ENCODE measurements at regions not wholly inside any gene's neighbourhood (a gene's known extent, or its start where the extent isn't known, plus 50 kb on each side); places are given as distances from the start of the nearest gene placed in this dataset.

DNA sequence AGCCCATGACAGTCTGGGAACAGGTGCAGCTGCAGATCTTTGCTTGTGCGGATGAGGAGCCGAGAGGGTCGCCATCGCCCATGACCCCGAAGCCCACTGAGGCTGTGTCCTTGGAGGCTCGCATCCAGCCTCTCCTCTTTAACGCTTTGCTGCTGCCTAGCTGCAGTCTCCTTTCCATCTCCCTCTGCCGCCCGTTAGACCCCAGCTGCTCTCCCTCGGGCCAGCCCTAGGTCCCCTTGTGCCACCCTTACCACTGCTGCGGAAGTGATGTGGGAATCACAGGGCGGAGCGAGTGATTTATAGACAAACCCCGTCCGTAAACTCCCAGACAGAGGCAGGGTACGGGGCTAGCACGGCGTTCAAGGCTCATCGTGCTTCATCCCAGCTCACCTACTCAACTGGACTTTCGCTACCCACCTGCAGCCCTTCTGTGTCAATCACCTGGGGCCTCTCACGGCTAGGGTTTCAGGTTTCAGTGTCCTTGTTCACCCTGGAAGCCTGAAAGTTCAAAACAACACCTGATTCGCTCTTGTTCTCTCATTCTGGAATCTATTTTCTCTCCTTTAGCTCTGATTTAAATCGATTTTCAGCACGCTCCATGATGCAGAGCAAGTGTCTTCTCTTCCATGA is 76.1 kb downstream of the PAX1 start:
- H3K4ac ChIP-seq (replicated peaks; ENCODE audit: insufficient read length, low read depth, low read length): no peak overlapping the region
- DNase-seq (ENCODE audit: low read depth in 1 of 2, low spot score in 2 of 2) (no peak), FAIRE-seq (no peak)
- CTCF ChIA-PET (ENCODE audit: partially characterized antibody): interaction anchor here (0.8 to 1.4 kb wide), 4 partner anchors 10 to 28 kb away, joined by 3 to 5 read pairs (median 4); no protein-coding TSS in a partner anchor
- no peak overlapping the region for H3K4me3 ChIP-seq (ENCODE audit: extremely low read depth in 1 of 4, insufficient read depth in 2 of 4, low read depth in 3 of 4, low read length in 4 of 4)
- no peaks in the 10 kb centered on the region for H3K36me3 ChIP-seq (ENCODE audit: control insufficient read depth in 2 of 4, insufficient read depth in 4 of 4, low read length in 3 of 4)
- no peak overlapping the region for H3K56ac ChIP-seq (replicated peaks; ENCODE audit: insufficient read length, low read depth, low read length)
- H4K5ac ChIP-seq (ENCODE audit: insufficient read length, low read depth, low read length): no peak overlapping the region
- no peak overlapping the region for H4K91ac ChIP-seq (replicated peaks; ENCODE audit: insufficient read length, low read length)
- no peaks in the 10 kb centered on the region; a peak in 4 of 7 replicates for H3K4me1 ChIP-seq (replicated peaks in 1 of 4; ENCODE audit: control insufficient read depth in 3 of 4, insufficient read depth in 4 of 4, low read length in 3 of 4)
- no peak overlapping the region for H3K23ac ChIP-seq (ENCODE audit: insufficient read length)
- POLR2A ChIA-PET (ENCODE audit: partially characterized antibody): interaction anchor here (0.6 kb wide), 1 partner anchor 13 kb away, joined by 3 read pairs; no protein-coding TSS in a partner anchor
- H4K20me1 ChIP-seq (replicated peaks in 1 of 2; ENCODE audit: control insufficient read depth in 1 of 2, insufficient read depth in 2 of 2, low read length in 2 of 2): no peaks in the 10 kb centered on the region
- no peak overlapping the region for H2BK20ac ChIP-seq (ENCODE audit: low read length)
- no peaks in the 10 kb centered on the region for H3K9me3 ChIP-seq (ENCODE audit: insufficient read depth in 2 of 2, low read depth in 1 of 2, low read length in 1 of 2)
- no peaks in the 10 kb centered on the region for H3K79me2 ChIP-seq (ENCODE audit: control insufficient read depth in 1 of 2, insufficient read depth in 2 of 2, low read length in 2 of 2)
- no peaks in the 10 kb centered on the region for H3K79me1 ChIP-seq (ENCODE audit: low read depth, low read length)
- peak overlapping the region; percentile 70; the same call in 1 of the 2 replicates for H2AFZ ChIP-seq (ENCODE audit: low read length)
- H2BK5ac ChIP-seq (ENCODE audit: low read depth, low read length): no peak overlapping the region
- H3K14ac ChIP-seq (ENCODE audit: insufficient read length): no peak overlapping the region
- TF ChIP-seq CBX8 (IDR thresholded peaks at IDR 0.05; ENCODE audit: borderline replicate concordance, low read depth, low read length): no peak
- 0 out of 2 replicates have a peak, but pooled peaks have one; percentile 7 for TF ChIP-seq SIX5 (IDR thresholded peaks at IDR 0.05; ENCODE audit: low read depth, low read length)
- no peaks in the 10 kb centered on the region for H3K27me3 ChIP-seq (replicated peaks in 1 of 4; ENCODE audit: control insufficient read depth in 3 of 4, extremely low read depth in 1 of 4, insufficient read depth in 3 of 4, low read length in 3 of 4)
- H3K23me2 ChIP-seq (ENCODE audit: low read depth, low read length): no peaks in the 10 kb centered on the region
- 82% methylated on average over 24 of the region's 24 CpGs; no CpG with 5 or more reads in 1 of the 2 experiments for WGBS, 2 experiments (ENCODE audit: extremely low coverage in 1 of 2, insufficient coverage in 1 of 2, insufficient read length in 1 of 2, insufficient replicate concordance in 2 of 2, low coverage in 1 of 2, low lambda C conversion rate in 2 of 2, missing lambda C conversion rate in 1 of 2)
- H3K9ac ChIP-seq (replicated peaks in 1 of 4; ENCODE audit: extremely low read depth in 1 of 4, low read depth in 3 of 4, low read length in 3 of 4): no peak overlapping the region
- no peak overlapping the region for H3K27ac ChIP-seq (ENCODE audit: low read depth, low read length)
- no peak overlapping the region for H2BK120ac ChIP-seq (replicated peaks; ENCODE audit: low read depth, low read length)
- H2AK5ac ChIP-seq (ENCODE audit: low read depth, low read length): no peak overlapping the region
- no peak overlapping the region for H2BK12ac ChIP-seq (ENCODE audit: low read depth, low read length)
- H2BK15ac ChIP-seq (ENCODE audit: low read length): no peak overlapping the region
- H3K4me2 ChIP-seq (ENCODE audit: insufficient read depth in 1 of 2, low read depth in 2 of 2, low read length in 2 of 2): peak overlapping the region; percentile 13 to 35; a peak in 2 of 4 replicates
- no peak overlapping the region; the same call in 1 of the 2 replicates for H4K8ac ChIP-seq (ENCODE audit: extremely low read depth, insufficient read depth, low read length)
- no peak overlapping the region for H3K18ac ChIP-seq (ENCODE audit: extremely low read depth, low read length)

All from H1 (cell line).